SK-N-SH (cell line): ENCODE measurements at regions not wholly inside any gene's neighbourhood (a gene's known extent, or its start where the extent isn't known, plus 50 kb on each side); places are given as distances from the start of the nearest gene placed in this dataset.

ENCODE experiments used
- CTCF ChIA-PET: fragments of 300-600, 350-600 bp; formaldehyde crosslinking; extraction: SDS; loops from one replicate; lab custom pipeline; 2021; lab: Yijun Ruan, JAX
- POLR2A ChIA-PET: fragments of 350-600 bp; sonication (Branson Sonifier 250); formaldehyde crosslinking; extraction: SDS; loops from one replicate; lab custom pipeline; 2020; ENCODE audit warnings: antibody characterized with exemption, inconsistent platforms; lab: Yijun Ruan, JAX
- DNase-seq: peaks from one replicate; pipeline ENCODE4 v3.0.0; 2012
- H2AFZ ChIP-seq: fragments of 200-600 bp; sonication (generic); 2 replicates; pipeline ENCODE4 v1.8.1; 2016; ENCODE audit warnings: antibody characterized with exemption, mild to moderate bottlenecking, low read depth
- H3F3A ChIP-seq: fragments of 200-600 bp; sonication (generic); replicated peaks from 2 replicates; pipeline ENCODE3; 2016; ENCODE audit warnings: antibody characterized with exemption, mild to moderate bottlenecking; ENCODE audit not compliant: insufficient read depth
- H3K27ac ChIP-seq, 2 experiments: fragments of 200-500 bp in 1 of 2; fragments of 200-600 bp in 1 of 2; sonication (Bioruptor generic) in 1 of 2; sonication (generic), shearing (Covaris generic) in 1 of 2; 2 replicates each; pipeline versions ENCODE4 v1.5.1 to v1.6.1; 2014 to 2016; ENCODE audit warnings: low read depth in 2 of 2, inconsistent platforms in 1 of 2, low read length in 1 of 2, mild to moderate bottlenecking in 1 of 2, mixed read lengths in 1 of 2
- H3K27me3 ChIP-seq: fragments of 200-600 bp; sonication (generic), shearing (Covaris generic); 2 replicates; pipeline ENCODE4 v1.6.1; 2016; ENCODE audit warnings: mixed run types; ENCODE audit not compliant: insufficient read depth
- H3K36me3 ChIP-seq, 2 experiments: fragments of 200-500 bp in 1 of 2; fragments of 200-600 bp in 1 of 2; sonication (Bioruptor generic) in 1 of 2; sonication (generic) in 1 of 2; replicated peaks in 1 of 2; 2 replicates each; pipeline versions ENCODE3 to v1.5.1; 2014 to 2016; ENCODE audit warnings: low read length in 1 of 2, mild to moderate bottlenecking in 1 of 2; ENCODE audit not compliant: insufficient read depth in 2 of 2, control insufficient read depth in 1 of 2
- H3K4me1 ChIP-seq, 2 experiments: fragments of 200-500 bp in 1 of 2; fragments of 200-600 bp in 1 of 2; sonication (Bioruptor generic) in 1 of 2; sonication (generic), shearing (Covaris generic) in 1 of 2; 2 replicates each; pipeline versions ENCODE4 v1.5.1 to v1.6.1; 2014 to 2016; ENCODE audit warnings: low read depth in 1 of 2, low read length in 1 of 2, mixed run types in 1 of 2; ENCODE audit not compliant: insufficient read depth in 2 of 2, control insufficient read depth in 1 of 2
- H3K4me2 ChIP-seq: fragments of 200-600 bp; sonication (generic), shearing (Covaris generic); 2 replicates; pipeline ENCODE4 v1.6.1; 2017; ENCODE audit warnings: mixed run types
- H3K4me3 ChIP-seq, 2 experiments: fragments of 200-500 bp in 1 of 2; fragments of 200-600 bp in 1 of 2; sonication (Bioruptor generic) in 1 of 2; sonication (generic), shearing (Covaris generic) in 1 of 2; 2 replicates each; pipeline versions ENCODE4 v1.5.1 to v1.8.1; 2014 to 2016; ENCODE audit warnings: low read depth in 2 of 2, inconsistent platforms in 1 of 2, low read length in 1 of 2, mild to moderate bottlenecking in 1 of 2, mixed read lengths in 1 of 2, moderate library complexity in 1 of 2
- H3K79me2 ChIP-seq: fragments of 200-600 bp; sonication (generic); 2 replicates; pipeline ENCODE4 v1.8.1; 2017; ENCODE audit warnings: mild to moderate bottlenecking; ENCODE audit not compliant: insufficient read depth
- H3K9ac ChIP-seq: fragments of 200-600 bp; sonication (generic); 2 replicates; pipeline ENCODE4 v1.6.1; 2017; ENCODE audit warnings: mixed run types
- H3K9me2 ChIP-seq: fragments of 200-600 bp; sonication (generic); 2 replicates; pipeline ENCODE4 v1.6.1; 2017; ENCODE audit warnings: mixed run types
- H3K9me3 ChIP-seq: fragments of 200-600 bp; sonication (generic); 2 replicates; pipeline ENCODE4 v1.6.1; 2017; ENCODE audit warnings: mixed run types, mild to moderate bottlenecking, moderate library complexity
- H4K20me1 ChIP-seq: fragments of 200-600 bp; sonication (generic); 2 replicates; pipeline ENCODE4 v1.6.1; 2017; ENCODE audit warnings: mild to moderate bottlenecking, mixed run types; ENCODE audit not compliant: insufficient read depth
- RAD21 ChIP-seq: IDR thresholded peaks from 2 replicates; pipeline ENCODE4 v1.6.1; 2012; ENCODE audit warnings: mild to moderate bottlenecking, low read length
- SIN3A ChIP-seq: IDR thresholded peaks from 2 replicates; pipeline ENCODE4 v1.6.1; 2012; ENCODE audit warnings: low read depth, mild to moderate bottlenecking, low read length, moderate library complexity, borderline replicate concordance
- SMC3 ChIP-seq: IDR thresholded peaks from 2 replicates; pipeline ENCODE4 v1.6.1; 2012; ENCODE audit warnings: low read depth, low read length, improper control_type of control experiment
- TCF12 ChIP-seq: IDR thresholded peaks from 2 replicates; pipeline ENCODE4 v1.4.0; 2012
- WGBS: methylation state at CpG from one replicate; pipeline ENCODE4 v1.1.6; 2017; ENCODE audit warnings: low lambda C conversion rate; 5-methylcytosine and 5-hydroxymethylcytosine counted together
- TF ChIP-seq, protein P1 (sequence below): IDR thresholded peaks from 2 replicates; pipeline ENCODE4 v1.6.1; 2012; ENCODE audit warnings: mild to moderate bottlenecking, low read depth, low read length, moderate library complexity

DNA sequence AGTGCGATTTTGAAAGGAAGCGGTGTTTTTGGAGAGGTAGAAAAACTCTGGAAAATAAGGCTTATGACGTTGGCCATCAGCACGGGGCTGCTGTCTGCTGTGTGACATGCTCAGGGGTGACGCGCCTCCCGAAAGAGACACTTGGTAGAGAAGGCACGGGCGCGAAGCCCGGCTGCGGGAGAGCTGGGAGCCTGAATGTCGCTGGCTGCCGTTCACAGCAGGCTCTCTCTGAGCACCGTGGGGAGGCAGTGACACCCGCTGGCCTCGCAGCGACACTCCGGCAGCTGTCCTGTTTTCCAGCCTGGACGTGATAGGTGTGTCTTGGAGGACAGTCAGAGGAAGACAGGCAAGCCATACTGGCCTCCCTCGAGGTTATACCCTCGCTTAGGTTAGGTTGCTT lies 759.1 kb upstream of the RBFOX1 start:
- H3K4me2 ChIP-seq: no peak overlapping the region
- TF ChIP-seq, protein P1, sequence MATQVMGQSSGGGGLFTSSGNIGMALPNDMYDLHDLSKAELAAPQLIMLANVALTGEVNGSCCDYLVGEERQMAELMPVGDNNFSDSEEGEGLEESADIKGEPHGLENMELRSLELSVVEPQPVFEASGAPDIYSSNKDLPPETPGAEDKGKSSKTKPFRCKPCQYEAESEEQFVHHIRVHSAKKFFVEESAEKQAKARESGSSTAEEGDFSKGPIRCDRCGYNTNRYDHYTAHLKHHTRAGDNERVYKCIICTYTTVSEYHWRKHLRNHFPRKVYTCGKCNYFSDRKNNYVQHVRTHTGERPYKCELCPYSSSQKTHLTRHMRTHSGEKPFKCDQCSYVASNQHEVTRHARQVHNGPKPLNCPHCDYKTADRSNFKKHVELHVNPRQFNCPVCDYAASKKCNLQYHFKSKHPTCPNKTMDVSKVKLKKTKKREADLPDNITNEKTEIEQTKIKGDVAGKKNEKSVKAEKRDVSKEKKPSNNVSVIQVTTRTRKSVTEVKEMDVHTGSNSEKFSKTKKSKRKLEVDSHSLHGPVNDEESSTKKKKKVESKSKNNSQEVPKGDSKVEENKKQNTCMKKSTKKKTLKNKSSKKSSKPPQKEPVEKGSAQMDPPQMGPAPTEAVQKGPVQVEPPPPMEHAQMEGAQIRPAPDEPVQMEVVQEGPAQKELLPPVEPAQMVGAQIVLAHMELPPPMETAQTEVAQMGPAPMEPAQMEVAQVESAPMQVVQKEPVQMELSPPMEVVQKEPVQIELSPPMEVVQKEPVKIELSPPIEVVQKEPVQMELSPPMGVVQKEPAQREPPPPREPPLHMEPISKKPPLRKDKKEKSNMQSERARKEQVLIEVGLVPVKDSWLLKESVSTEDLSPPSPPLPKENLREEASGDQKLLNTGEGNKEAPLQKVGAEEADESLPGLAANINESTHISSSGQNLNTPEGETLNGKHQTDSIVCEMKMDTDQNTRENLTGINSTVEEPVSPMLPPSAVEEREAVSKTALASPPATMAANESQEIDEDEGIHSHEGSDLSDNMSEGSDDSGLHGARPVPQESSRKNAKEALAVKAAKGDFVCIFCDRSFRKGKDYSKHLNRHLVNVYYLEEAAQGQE: no peak
- TF ChIP-seq RAD21 (peak; percentile 92), SMC3 (peak; percentile 72)
- H3K27ac ChIP-seq: no peak overlapping the region
- H3K4me1 ChIP-seq: peaks cover 0 to 6% of the 10 kb centered on the region in 2 experiments; a peak in 1 of 4 replicates
- H4K20me1 ChIP-seq: no peaks in the 10 kb centered on the region
- H3K79me2 ChIP-seq: no peaks in the 10 kb centered on the region
- CTCF ChIA-PET: interaction anchor here (0.5 to 2.1 kb wide), 47 partner anchors 9 to 1480 kb away, joined by 3 to 22 read pairs (median 4); no protein-coding TSS in a partner anchor
- no peaks in the 10 kb centered on the region for H3F3A ChIP-seq
- H3K27me3 ChIP-seq: no peaks in the 10 kb centered on the region
- POLR2A ChIA-PET: no interaction called here
- no peak overlapping the region for H3K9ac ChIP-seq
- WGBS: 14% methylated on average over 15 of the region's 22 CpGs
- H3K36me3 ChIP-seq: no peaks in the 10 kb centered on the region
- no peaks in the 10 kb centered on the region for H3K9me2 ChIP-seq
- peak; percentile 80 for DNase-seq
- H3K4me3 ChIP-seq: no peak overlapping the region; a peak in 1 of 4 replicates
- no peaks in the 10 kb centered on the region for H3K9me3 ChIP-seq
- no peak overlapping the region for H2AFZ ChIP-seq

DNA sequence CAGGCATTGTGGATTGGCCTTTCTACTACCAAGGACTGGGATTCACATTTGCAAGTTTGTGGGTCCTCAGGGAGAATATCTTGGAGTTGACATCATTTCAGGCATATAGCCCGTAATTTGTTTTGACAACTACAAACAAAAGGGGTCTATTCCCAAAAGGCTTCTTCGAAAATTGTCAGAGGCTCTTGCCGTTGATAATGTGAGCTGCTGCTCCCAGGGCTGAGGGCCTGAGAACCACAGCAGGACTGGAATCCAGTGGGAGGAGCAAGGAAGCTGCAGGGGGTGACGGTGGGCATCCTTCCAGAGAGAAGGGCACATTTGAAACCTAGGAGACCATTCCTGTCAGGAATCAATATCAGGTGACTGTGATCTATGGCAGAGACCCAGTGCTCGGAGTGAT lies 761.6 kb upstream of the RBFOX1 start:
- peaks cover 0 to 4% of the 10 kb centered on the region in 2 experiments; a peak in 1 of 4 replicates for H3K4me1 ChIP-seq
- no peaks in the 10 kb centered on the region for H3F3A ChIP-seq
- CTCF ChIA-PET: no interaction called here
- no peak for DNase-seq
- H3K4me3 ChIP-seq: no peak overlapping the region
- 14% methylated on average over 5 of the region's 5 CpGs for WGBS
- POLR2A ChIA-PET: no interaction called here
- H2AFZ ChIP-seq: no peak overlapping the region
- no peaks in the 10 kb centered on the region for H3K9me2 ChIP-seq
- H3K36me3 ChIP-seq: no peaks in the 10 kb centered on the region
- no peak overlapping the region for H3K4me2 ChIP-seq
- no peaks in the 10 kb centered on the region for H3K79me2 ChIP-seq
- H3K27ac ChIP-seq: no peak overlapping the region
- TF ChIP-seq, protein P1: no peak
- TF ChIP-seq SIN3A: no peak
- no peak for TF ChIP-seq TCF12
- no peaks in the 10 kb centered on the region for H3K9me3 ChIP-seq
- no peaks in the 10 kb centered on the region for H4K20me1 ChIP-seq
- no peaks in the 10 kb centered on the region for H3K27me3 ChIP-seq
- H3K9ac ChIP-seq: no peak overlapping the region
